ENCODE measurements at regions not wholly inside any gene's neighbourhood (a gene's known extent, or its start where the extent isn't known, plus 50 kb on each side); places are given as distances from the start of the nearest gene placed in this dataset.
A peak's percentile ranks its signal among the peaks of the same experiment; 100 is the strongest.

DNA sequence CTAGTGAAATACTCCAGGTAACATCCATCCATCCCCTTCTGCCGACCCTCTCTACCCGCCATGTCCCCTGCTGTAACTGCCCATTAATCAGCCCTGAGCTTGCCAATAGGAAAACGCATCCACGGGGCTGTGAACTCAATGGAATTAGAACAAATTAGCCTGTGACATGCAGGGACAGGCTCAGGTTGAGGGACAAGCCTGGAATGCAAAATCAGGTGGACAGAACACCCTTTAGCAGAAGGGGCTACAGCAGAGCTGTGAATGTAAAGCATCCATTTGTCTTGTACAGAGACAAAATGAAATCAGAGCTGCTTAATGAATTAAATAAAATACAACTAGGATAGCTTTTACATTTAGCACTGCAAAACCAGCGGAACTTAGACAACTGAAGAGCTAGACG, 187.3 kb upstream of the SASH1 start:
- intact Hi-C loops (cut with DNase I), result no loop called here
- Histone ChIP-seq H3K27me3 (ENCODE audit: insufficient read depth in 3 of 3, low read length in 2 of 3) (peaks cover 0 to 3% (median 2%) of the 10 kb centered on the region in 3 donors), H3K4me3 (no peak overlapping the region), H3K4me1 (no peaks in the 10 kb centered on the region), H3K27ac (no peak overlapping the region), H3K9me3 (no peaks in the 10 kb centered on the region), H3K36me3 (ENCODE audit: insufficient read depth in 1 of 2, low read depth in 1 of 2) (no peaks in the 10 kb centered on the region)
- 68 to 74% (median 71%) methylated on average over 6 of the region's 6 CpGs for WGBS, 3 donors
- DNase-seq, result no peak
- TF ChIP-seq, protein P1, sequence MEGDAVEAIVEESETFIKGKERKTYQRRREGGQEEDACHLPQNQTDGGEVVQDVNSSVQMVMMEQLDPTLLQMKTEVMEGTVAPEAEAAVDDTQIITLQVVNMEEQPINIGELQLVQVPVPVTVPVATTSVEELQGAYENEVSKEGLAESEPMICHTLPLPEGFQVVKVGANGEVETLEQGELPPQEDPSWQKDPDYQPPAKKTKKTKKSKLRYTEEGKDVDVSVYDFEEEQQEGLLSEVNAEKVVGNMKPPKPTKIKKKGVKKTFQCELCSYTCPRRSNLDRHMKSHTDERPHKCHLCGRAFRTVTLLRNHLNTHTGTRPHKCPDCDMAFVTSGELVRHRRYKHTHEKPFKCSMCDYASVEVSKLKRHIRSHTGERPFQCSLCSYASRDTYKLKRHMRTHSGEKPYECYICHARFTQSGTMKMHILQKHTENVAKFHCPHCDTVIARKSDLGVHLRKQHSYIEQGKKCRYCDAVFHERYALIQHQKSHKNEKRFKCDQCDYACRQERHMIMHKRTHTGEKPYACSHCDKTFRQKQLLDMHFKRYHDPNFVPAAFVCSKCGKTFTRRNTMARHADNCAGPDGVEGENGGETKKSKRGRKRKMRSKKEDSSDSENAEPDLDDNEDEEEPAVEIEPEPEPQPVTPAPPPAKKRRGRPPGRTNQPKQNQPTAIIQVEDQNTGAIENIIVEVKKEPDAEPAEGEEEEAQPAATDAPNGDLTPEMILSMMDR (IDR thresholded peaks at IDR 0.05), result no peak
- no peak for ATAC-seq

DNA sequence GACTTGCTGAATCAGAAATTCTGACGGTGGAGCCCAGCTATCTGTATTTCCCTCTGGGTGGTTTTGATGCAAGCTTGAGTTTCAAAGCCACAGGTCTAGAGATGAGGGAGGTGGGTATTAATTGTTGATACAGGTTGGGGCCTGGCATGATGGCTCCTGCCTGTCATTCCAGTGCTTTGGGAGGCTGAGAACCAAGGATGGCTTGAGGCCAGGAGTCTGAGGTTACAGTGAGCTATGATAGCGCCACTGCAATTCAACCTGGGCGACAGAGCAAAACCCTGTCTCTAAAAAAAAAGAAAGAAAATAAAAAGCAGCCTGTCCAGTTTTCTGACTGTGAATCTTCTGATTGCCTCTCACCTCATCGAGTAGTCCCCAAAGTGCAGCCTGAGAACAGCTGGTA, 184.8 kb upstream of the SASH1 start:
- no peak overlapping the region for H3K27ac ChIP-seq
- intact Hi-C loops (cut with DNase I), result no loop called here
- DNase-seq (no peak), ATAC-seq (no peak)
- H3K9me3 ChIP-seq, result no peaks in the 10 kb centered on the region
- no peaks in the 10 kb centered on the region for H3K36me3 ChIP-seq (ENCODE audit: insufficient read depth in 1 of 2, low read depth in 1 of 2)
- H3K4me1 ChIP-seq, result no peaks in the 10 kb centered on the region
- WGBS, 3 donors, result 74 to 83% (median 77%) methylated on average over 4 of the region's 4 CpGs
- TF ChIP-seq, protein P1 (IDR thresholded peaks at IDR 0.05), result no peak
- H3K27me3 ChIP-seq (ENCODE audit: insufficient read depth in 3 of 3, low read length in 2 of 3), result peaks cover 0 to 3% (median 2%) of the 10 kb centered on the region in 3 donors
- no peak overlapping the region for H3K4me3 ChIP-seq

DNA sequence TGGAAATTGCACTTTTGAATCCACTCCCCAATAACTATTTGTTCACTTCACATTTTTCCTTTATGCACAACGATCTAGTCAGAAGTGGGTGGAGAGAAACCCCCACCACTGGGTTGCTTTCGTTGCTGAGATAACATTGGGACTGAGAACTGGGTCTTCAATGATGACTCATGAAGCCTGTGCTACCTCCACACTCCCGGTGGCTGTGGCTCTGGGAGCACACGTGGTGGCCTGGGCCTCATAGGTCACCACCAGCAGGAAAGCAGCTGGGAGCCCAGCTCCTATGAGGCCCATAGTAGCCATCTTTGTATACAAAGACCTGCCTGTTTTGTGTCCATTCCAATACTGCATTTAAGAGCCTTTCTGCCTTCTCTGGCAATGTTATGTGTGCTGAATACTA, 178.0 kb upstream of the SASH1 start:
- TF ChIP-seq, protein P1 (IDR thresholded peaks at IDR 0.05), result no peak
- intact Hi-C loops (cut with DNase I), result loop anchor here (2.0 to 10.0 kb wide), 4 partner anchors 20 to 1310 kb away; partner anchors contain the start of gene SAMD5 (in 1 of the 2)
- Histone ChIP-seq H3K27ac (no peak overlapping the region), H3K36me3 (ENCODE audit: insufficient read depth in 1 of 2, low read depth in 1 of 2) (no peaks in the 10 kb centered on the region), H3K4me3 (no peak overlapping the region), H3K4me1 (no peaks in the 10 kb centered on the region), H3K27me3 (ENCODE audit: insufficient read depth in 3 of 3, low read length in 2 of 3) (peaks cover 0 to 4% (median 0%) of the 10 kb centered on the region in 3 donors), H3K9me3 (no peaks in the 10 kb centered on the region)
- WGBS, 3 donors, result 56 to 59% (median 58%) methylated on average over 4 of the region's 4 CpGs
- ATAC-seq (no peak), DNase-seq (no peak)

DNA sequence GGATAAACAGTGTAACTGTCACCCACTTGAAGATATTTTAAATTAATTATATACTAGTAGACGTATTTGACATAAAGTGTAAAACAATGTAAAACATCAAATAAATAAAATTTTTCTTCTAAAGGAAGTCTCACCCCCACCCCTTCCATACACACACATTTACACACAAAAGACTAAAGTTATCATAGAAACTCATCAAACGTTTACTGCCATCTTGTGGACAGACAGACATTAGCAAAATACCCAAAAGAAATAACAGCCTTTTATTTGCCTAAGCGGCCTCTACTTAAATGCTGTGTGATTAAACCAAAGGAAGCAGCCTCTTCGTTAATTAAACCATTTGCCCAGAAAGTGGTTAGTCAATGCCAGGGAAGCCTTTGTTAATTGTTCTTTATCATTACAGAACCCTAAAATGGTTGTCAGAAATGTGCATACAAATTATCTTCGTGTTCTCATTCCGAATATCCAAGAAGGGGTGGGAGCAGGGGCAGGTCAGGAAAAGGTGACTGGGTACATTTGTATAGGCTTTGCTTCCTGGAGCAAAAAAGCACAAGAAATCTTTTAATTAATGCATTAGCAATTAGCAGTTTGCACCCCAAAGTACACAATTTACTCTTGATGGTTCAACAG, 176.2 kb upstream of the SASH1 start:
- WGBS, 3 donors, result 36 to 45% (median 39%) methylated on average over 6 of the region's 6 CpGs
- TF ChIP-seq, protein P1 (IDR thresholded peaks at IDR 0.05), result peak; percentile 70
- DNase-seq, result no peak

More for the DNA sequence above, 176.2 kb upstream of the SASH1 start:
- Histone ChIP-seq H3K4me1 (no peaks in the 10 kb centered on the region), H3K27ac (no peak overlapping the region), H3K36me3 (ENCODE audit: insufficient read depth in 1 of 2, low read depth in 1 of 2) (no peaks in the 10 kb centered on the region), H3K4me3 (no peak overlapping the region), H3K9me3 (no peaks in the 10 kb centered on the region), H3K27me3 (ENCODE audit: insufficient read depth in 3 of 3, low read length in 2 of 3) (peaks cover 0 to 4% (median 0%) of the 10 kb centered on the region in 3 donors)
- no peak for ATAC-seq
- intact Hi-C loops (cut with DNase I), result loop anchor here (2.0 to 10.0 kb wide), 4 partner anchors 512 to 1312 kb away; partner anchors contain the start of gene SAMD5 (in 1 of the 2)
